Head of caudate nucleus (tissue), 42 donors: ENCODE measurements at regions not wholly inside any gene's neighbourhood (a gene's known extent, or its start where the extent isn't known, plus 50 kb on each side); places are given as distances from the start of the nearest gene placed in this dataset.
"Not testable (repeated sequence)": the region's sequence is repeated elsewhere in the genome, so short reads cannot be mapped to it uniquely, and the experiment has no call there.

ENCODE experiments used
- DNase-seq, 42 donors: peaks; one replicate each; pipeline versions ENCODE4 v3.0.0 to v3.0.0-alpha.2; 2020 to 2021; ENCODE audit warnings: mixed read lengths in 7 of 42
- intact Hi-C: fragments of 100-400 bp; cut with DNase I; formaldehyde crosslinking; loops from one replicate; pipeline ENCODE4 v1.15.0; 2022

- intact Hi-C loops, DNase-seq: not testable (repeated sequence)
Measured at GRCh38 chr4:100868281-100868680, 350.5 kb upstream of the EMCN start.

DNA sequence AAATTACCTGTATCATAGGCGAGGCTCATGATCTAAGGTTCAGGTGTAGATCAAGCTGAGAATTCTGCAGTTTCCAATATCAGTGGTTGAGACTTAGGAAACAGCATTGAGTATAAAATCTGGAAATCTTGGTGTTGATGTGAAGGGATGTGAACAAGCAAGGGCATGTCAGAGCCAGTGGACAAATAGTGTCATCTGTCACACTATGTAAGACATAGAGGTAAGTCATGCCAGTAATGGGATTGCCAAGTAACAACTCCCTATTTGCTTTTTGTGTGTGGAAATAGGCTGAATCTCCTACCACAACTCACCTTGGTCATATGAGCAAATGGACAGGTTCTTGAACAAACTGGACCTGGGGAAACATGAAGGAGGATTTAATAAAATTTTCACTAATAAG lies 334.5 kb upstream of the EMCN start:
- intact Hi-C loops, result no loop called here
- no peak for DNase-seq

- DNase-seq, result peak; percentile 31 to 95 (median 78)
- intact Hi-C loops, result no loop called here
Measured at GRCh38 chr4:100849319-100849718, 331.5 kb upstream of the EMCN start.

GRCh38 chr4:100848841-100849240 lies 331.0 kb upstream of the EMCN start:
- DNase-seq, result peak in 10 of 42 donors; percentile 14 to 38 (median 23)
- intact Hi-C loops, result no loop called here

- intact Hi-C loops, result no loop called here
- DNase-seq, result no peak
Measured at GRCh38 chr4:100843910-100844309, 326.1 kb upstream of the EMCN start.

DNA sequence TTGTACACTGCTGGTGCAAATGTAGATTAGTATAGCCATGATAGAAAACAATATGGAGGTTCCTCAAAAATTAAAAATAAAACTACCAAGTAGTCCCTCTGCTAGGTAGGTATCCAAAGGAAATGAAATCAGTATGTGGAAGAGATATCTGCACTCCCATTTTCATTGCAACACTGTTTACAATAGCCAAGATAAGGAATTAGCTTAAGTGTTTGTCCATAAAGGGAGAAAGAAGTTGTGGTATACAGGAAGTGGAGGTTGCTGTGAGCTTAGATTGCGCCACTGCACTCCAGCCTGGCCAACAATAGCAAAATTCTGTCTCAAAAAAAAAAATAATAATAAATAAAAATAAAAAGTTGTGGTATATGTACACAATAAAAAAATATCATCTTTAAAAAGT lies 325.0 kb upstream of the EMCN start:
- no peak for DNase-seq

GRCh38 chr4:100841911-100842310 lies 324.1 kb upstream of the EMCN start:
- intact Hi-C loops, result no loop called here
- DNase-seq, result no peak

More for the DNA sequence above, 325.0 kb upstream of the EMCN start:
- intact Hi-C loops, result no loop called here

- intact Hi-C loops, result no loop called here
- no peak for DNase-seq
Measured at GRCh38 chr4:100839712-100840111, 321.9 kb upstream of the EMCN start.

DNA sequence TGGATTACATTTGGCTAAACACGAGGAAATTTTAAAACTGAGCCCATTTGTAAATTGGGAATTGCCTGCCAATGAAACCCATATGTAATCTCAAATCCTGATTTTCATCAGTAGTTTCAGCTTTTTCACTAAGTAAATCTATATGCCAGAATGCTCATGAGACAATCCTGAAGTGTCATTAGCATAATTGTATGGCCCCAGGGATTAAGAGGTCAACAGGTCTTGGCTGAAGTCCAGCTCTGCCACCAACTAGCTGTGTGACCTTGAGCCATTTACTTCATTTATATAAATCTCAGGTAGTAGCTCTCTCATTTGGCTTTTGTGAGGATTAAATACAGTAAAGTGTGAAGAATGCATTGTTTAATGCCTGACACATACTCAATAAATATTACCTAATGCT lies 320.5 kb upstream of the EMCN start:
- DNase-seq, result no peak
- intact Hi-C loops, result no loop called here

GRCh38 chr4:100836929-100837328 lies 319.1 kb upstream of the EMCN start:
- peak in 5 of 42 donors; percentile 12 to 44 (median 17) for DNase-seq
- intact Hi-C loops, result no loop called here

DNA sequence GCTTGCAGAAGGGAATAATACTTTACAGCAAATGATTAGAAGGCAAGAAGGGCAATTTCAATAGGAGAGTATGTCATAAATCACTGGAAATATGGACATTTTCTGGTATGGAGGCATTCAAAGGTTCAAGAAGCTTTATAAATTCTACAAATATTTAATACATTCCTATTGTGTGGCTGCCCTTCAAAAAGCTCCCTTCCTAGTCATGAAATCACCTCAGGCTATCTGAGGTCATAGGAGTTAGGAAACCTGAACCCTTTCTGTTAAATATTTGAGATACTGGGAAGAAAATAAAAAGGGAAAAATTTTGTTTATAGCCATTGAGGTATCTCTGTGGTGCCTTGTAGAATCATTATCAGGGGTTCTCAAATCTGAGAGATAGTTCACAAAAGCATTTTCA lies 316.8 kb upstream of the EMCN start:
- DNase-seq, result no peak
- intact Hi-C loops, result no loop called here

- DNase-seq, result no peak
- intact Hi-C loops, result no loop called here
Measured at GRCh38 chr4:100833906-100834305, 316.1 kb upstream of the EMCN start.

- intact Hi-C loops, result loop anchor here (10.0 kb wide), 1 partner anchor 404 kb away; no protein-coding TSS in a partner anchor
- DNase-seq, result no peak
Measured at GRCh38 chr4:100828986-100829685, 311.3 kb upstream of the EMCN start.

DNA sequence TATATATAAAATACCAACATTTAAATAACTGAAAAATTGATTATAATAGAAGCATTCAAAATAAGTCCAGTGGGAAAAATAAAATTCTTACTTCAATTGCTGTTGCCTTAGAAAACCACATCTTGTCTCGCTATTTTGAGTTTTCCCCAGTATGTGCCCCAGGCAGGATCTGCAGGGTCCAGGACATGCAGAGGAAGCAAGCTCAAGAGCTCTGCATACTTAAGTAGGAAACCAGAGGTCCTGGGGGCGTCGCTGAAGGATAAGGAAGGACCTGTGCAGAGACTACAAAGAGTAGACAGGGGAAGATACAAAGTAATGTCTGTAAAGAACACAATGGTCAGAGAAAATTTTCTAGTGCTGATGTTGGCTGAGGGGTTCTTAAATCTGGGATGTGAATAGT lies 310.5 kb upstream of the EMCN start:
- DNase-seq, result no peak
- intact Hi-C loops, result loop anchor here (10.0 kb wide), 1 partner anchor 404 kb away; no protein-coding TSS in a partner anchor

DNA sequence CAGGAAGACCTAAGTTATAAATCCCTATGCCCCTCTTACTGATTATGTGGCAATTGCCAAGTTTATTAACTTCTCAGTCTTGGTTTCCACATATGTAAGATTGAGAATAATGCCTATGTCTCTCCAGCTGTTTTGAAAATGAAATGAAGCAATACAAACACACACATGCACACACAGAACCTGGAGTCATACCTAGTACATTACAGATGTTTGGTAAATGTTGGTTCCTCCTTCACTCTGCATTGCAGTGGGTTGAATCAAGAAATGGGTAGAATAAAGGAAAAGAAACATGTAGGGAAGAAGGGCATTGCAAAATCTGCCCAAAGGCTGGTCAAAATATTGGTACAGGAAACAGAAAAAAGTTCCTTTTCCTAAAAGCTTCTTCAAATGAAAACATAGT lies 309.9 kb upstream of the EMCN start:
- intact Hi-C loops, result loop anchor here (10.0 kb wide), 1 partner anchor 403 kb away; no protein-coding TSS in a partner anchor
- no peak for DNase-seq

- DNase-seq, result peak in 22 of 42 donors; percentile 15 to 72 (median 44)
- intact Hi-C loops, result loop anchor here (10.0 kb wide), 1 partner anchor 402 kb away; no protein-coding TSS in a partner anchor
Measured at GRCh38 chr4:100826808-100827548, 309.2 kb upstream of the EMCN start.

- intact Hi-C loops, result loop anchor here (10.0 kb wide), 1 partner anchor 401 kb away; no protein-coding TSS in a partner anchor
- DNase-seq, result no peak
Measured at GRCh38 chr4:100826067-100826466, 308.2 kb upstream of the EMCN start.

GRCh38 chr4:100823993-100824323 lies 306.1 kb upstream of the EMCN start:
- intact Hi-C loops, result loop anchor here (10.0 kb wide), 1 partner anchor 399 kb away; no protein-coding TSS in a partner anchor
- DNase-seq, result no peak

DNA sequence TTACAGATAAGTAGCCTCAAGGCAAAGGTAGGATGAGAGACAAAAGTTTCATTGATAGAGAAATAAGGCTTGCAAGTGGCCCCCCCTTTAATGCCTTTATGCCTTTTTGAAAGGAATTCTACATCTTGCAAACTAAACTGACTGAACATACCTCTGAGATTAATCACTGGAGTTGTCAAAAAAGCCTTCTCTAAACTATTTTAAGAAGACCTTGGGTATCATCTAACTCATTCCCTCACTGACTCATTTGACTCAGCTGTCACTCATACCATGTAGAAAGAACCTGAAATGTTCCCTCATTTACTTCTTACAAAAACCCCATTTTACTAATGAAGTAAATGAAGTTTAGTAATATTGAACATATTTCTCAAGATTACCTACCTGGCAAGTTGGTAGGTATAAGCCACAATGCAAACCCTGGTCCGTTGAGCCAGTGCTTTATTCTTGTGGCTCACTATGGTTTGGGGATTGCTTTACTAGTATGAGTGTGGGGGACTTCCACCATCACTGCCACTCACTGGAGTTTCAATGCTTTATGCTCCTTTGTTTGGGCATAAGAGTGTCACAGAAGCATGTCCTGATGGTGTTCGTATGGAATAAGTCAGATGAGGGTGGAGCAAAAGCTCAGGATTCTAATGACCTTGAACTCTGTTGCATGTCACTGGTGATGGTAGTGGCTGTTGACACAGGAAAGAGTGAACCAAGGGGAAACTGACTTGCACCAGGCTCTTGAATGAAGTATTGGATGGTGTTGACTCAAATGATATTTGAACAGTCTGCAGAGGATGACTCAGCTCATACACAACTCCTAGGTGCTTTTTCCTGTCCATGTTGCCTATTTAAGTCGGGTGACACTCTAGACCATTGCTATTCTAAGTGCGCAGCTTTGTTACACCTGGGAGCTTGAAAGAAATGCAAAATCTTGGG lies 305.5 kb upstream of the EMCN start:
- intact Hi-C loops, result loop anchor here (10.0 kb wide), 1 partner anchor 399 kb away; no protein-coding TSS in a partner anchor
- DNase-seq, result peak in 1 of 42 donors; percentile 23
